ENCODE measurements at regions not wholly inside any gene's neighbourhood (a gene's known extent, or its start where the extent isn't known, plus 50 kb on each side); places are given as distances from the start of the nearest gene placed in this dataset.

GRCh38 chr1:34328281-34328799 is 151.6 kb downstream of the C1orf94 start:
- intact Hi-C loops (cut with micrococcal nuclease): no loop called here

- intact Hi-C loops (cut with micrococcal nuclease): no loop called here
Measured at GRCh38 chr1:34330061-34330460, 153.4 kb downstream of the C1orf94 start.

DNA sequence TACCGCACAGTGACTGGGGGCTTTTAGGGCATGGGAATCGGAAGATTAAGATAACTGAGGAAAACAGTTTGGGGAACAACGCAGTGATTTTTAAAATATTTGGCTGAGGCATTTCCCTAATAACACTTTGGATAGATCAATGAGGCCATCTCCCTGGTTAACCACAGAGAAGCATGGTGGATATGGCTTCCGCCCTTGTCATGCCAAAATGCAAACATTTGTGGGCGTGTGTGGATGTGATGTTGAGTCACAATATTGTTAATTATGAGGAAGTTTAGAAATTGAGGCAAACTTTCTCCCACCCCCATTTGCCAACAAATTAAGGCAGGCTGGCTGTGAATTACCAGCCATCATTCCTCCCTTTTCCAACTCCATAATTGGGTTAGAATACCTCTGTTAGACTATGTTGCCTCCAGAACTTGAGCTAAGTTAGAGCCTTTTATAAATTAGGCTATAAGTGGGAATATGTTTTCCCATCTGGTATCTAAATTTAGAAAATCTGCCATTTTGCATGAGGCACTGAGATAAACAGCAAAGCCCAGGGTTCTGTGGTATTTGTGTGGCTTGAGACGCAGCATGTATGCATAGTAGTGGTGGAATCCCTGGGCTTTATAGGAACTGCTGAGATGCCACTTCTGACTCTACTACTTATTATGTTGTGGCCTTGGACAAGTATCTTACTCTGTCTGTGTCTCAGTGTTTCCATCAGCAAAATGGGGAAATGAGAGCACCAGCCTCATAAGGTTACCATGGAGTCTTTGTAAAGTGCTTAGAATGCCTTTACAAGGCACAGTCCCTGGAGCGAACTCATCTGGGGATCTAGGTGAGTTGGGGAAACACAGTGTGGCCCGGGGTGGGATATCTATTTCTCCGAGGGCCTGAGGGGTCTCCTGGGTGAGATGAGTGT is 154.6 kb downstream of the C1orf94 start:
- intact Hi-C loops (cut with micrococcal nuclease): no loop called here

DNA sequence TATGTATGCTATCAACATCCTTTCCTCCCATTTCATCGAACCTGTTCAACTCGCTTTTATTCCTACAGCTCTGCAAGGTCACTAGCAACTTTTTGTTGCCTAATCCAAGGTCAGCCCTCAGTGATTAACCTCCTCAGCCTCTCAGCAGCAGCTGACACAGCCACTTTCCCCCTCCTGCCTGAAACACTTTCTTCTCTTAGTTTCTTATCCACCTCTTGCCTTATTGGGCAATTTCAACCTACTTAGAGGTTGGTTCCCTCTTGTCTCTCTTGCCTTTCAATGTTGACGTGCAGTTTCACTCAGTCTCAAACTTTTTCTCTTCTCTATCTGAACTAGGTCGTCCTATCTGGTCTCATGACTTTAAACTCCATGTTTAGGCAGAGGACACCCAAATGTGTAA is 156.3 kb downstream of the C1orf94 start:
- intact Hi-C loops (cut with micrococcal nuclease): no loop called here

DNA sequence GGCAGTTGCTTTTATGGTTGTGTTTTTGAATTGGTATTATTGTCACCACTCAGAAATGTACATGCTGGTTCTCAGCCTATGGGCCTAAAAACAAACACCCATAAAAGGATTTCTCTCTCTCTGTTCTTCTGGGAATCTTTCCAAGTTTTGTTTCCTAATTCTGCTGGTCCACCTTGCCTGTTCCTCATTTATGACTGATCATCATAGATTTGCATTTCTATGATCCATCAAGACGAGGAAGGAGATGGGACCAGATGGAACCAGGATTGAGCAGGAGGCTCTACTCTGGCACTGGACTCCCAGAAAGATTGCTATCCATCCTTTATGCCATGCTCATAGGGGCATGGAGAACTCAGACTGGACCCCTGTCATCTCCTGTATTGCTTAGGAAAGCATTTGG is 162.2 kb downstream of the C1orf94 start:
- intact Hi-C loops (cut with micrococcal nuclease): no loop called here

DNA sequence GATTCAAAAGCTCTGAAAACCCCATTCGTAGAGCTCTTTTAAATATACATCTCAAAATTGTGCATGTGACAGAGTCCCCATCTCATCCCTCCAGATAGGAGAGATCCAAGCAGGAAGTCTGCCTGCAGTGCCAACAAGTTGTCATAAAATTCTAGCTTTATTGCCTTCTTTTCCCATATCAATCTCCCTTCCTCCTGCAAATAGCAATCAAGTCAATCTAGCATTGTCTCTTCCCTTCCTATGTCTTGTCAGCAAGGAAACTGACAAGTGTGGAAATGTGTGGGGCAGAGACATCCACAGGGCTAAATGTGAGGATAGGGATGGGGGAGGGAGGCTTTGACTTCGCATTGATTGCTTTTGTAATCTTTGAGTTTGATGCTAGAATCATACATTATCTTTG is 165.2 kb downstream of the C1orf94 start:
- intact Hi-C loops (cut with micrococcal nuclease): no loop called here

GRCh38 chr1:34342334-34342733 is 165.6 kb downstream of the C1orf94 start:
- intact Hi-C loops (cut with micrococcal nuclease): no loop called here

DNA sequence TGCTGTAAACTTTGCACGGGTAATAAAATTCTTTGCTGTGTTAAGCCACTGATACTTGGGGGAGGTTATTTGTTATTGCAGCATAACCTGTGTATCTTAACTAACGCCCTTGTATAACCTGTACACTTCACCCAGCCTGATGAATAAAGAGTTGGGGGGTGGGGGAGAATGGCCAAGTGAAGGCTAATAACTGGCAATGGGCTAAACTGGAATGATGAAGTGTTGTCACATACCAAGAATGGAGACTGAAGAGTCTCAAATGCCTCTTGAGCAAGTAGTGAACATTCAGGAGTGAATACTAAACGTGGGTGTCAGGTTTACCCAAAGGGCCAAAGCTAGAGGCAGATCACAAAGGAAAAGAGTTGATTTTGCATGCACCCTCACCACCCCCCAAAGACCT is 169.4 kb downstream of the C1orf94 start:
- intact Hi-C loops (cut with micrococcal nuclease): no loop called here

GRCh38 chr1:34353409-34353808 is 176.7 kb downstream of the C1orf94 start:
- intact Hi-C loops (cut with micrococcal nuclease): no loop called here

DNA sequence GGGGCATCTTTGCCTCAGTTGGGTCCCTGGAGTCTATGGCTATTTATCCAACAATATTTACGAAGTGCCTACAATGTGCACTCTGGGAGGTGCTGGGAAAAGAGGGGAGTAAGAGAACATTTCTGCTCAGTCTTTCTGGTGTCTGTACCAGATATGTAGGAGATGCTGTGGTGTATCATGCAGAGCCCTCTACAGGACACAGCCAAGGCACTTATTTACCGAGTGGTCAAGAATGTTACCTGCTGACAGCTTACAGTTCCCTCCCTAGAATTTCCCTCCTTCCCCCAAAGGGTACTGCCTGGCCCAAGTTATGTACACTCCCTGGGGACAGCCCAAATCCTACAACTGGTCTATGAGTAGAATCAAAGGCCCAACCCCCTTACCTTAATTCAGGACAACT is 177.7 kb downstream of the C1orf94 start:
- intact Hi-C loops (cut with micrococcal nuclease): no loop called here

DNA sequence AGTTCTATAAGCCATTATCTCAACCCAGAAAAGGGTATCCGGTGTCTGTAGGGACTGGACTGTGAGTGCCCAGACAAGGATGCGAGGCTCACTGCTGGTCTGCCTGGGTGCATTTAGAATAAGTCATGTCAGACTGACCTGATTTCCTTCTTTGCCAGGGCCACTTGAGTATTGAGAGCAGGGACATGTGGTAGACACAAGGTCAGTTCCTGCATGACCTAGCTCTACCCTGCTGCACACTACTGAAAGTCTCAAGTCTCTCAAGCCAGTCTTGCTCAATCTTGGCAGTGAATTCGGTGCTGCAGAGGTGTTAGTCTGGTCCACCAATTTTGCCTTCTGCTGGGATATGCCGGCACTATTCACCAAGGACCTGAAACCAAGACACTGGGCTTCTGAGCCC is 180.1 kb downstream of the C1orf94 start:
- intact Hi-C loops (cut with micrococcal nuclease): no loop called here

DNA sequence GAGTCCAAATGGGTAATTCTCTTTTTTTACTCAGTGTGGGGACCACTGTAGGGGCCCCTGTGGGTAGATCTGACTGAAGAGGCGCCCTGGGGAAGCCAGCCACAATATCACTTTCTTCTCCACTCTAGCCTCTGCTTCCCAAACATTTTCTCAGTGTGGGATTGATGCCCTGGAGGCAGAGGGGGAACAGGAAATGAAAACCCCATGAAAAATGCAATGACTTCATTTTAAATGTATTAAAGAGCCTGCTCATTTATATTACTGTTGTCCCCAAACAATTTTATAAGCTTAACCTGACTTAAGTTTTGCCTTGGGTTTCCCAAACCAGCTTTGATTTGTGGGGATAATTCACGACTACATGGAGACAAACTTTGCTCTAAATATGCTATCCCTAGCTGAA is 181.9 kb downstream of the C1orf94 start:
- intact Hi-C loops (cut with micrococcal nuclease): no loop called here

GRCh38 chr1:34359411-34359810 is 182.7 kb downstream of the C1orf94 start:
- intact Hi-C loops (cut with micrococcal nuclease): no loop called here

DNA sequence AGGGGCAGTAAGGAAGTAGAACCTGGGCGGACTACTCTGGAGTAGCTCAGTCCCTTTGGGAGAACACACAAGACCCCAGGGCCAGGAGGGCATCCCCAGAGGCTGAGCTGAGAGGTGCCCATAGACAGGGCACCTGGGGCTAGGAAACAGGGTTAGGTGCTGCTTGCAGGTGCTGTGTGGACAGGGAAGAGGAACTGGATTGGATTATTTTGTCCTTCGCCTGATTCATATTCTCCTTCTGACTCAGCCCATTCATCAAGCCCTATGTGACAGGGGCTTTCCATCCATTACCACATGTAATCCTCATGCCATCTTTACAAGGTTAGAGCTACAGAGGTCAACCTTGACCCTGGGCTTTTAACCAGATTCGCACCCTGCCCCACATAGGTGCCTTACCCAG is 183.9 kb downstream of the C1orf94 start:
- intact Hi-C loops (cut with micrococcal nuclease): no loop called here

- intact Hi-C loops (cut with micrococcal nuclease): no loop called here
Measured at GRCh38 chr1:34361121-34361520, 184.4 kb downstream of the C1orf94 start.

GRCh38 chr1:34361781-34362357 is 185.2 kb downstream of the C1orf94 start:
- intact Hi-C loops (cut with micrococcal nuclease): no loop called here

DNA sequence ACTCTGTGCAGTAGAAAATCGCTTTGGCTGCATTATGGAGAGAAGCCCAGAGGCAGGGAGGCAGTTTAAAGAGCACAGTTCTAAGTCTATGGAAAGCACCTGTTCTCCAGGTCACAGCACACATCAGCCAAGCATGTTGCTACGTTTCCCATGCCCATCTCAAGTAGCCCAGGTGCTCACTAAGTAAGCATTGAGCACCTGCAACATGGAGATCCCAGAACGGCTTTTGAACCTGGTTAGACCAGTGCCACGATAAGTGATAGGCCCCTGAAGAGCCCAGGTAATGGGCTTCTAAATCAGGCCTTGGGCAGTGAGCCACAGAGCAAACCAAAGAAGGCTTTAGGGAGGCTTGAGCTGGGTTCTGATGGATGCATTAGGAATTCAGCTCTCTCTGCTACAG is 186.2 kb downstream of the C1orf94 start:
- intact Hi-C loops (cut with micrococcal nuclease): no loop called here

- intact Hi-C loops (cut with micrococcal nuclease): no loop called here
Measured at GRCh38 chr1:34363447-34363846, 186.7 kb downstream of the C1orf94 start.

- intact Hi-C loops (cut with micrococcal nuclease): no loop called here
Measured at GRCh38 chr1:34363915-34364314, 187.2 kb downstream of the C1orf94 start.

- intact Hi-C loops (cut with micrococcal nuclease): no loop called here
Measured at GRCh38 chr1:34364376-34364775, 187.7 kb downstream of the C1orf94 start.

GRCh38 chr1:34365295-34365694 is 188.6 kb downstream of the C1orf94 start:
- intact Hi-C loops (cut with micrococcal nuclease): no loop called here

- intact Hi-C loops (cut with micrococcal nuclease): no loop called here
Measured at GRCh38 chr1:34366875-34367624, 190.3 kb downstream of the C1orf94 start.

Data from T-helper 1 cell treated with Interleukin-12 subunit alpha and Interleukin-12 subunit beta and Interleukin-4 antibody, amounts not matched to agents 30 ng/mL and 1 ng/mL, for 36 hours (primary cell).